Skeletal muscle cell (primary cell): ENCODE measurements at regions not wholly inside any gene's neighbourhood (a gene's known extent, or its start where the extent isn't known, plus 50 kb on each side); places are given as distances from the start of the nearest gene placed in this dataset.

Experiments
- DNase-seq: peaks from one replicate; pipeline ENCODE4 v3.0.0-alpha.2; 2010; ENCODE audit warnings: low read depth
- H3K4me3 ChIP-seq: 2 replicates; pipeline ENCODE4 v1.5.1; 2011; ENCODE audit warnings: low read depth, mild to moderate bottlenecking, control low read depth, low read length, moderate library complexity

DNA sequence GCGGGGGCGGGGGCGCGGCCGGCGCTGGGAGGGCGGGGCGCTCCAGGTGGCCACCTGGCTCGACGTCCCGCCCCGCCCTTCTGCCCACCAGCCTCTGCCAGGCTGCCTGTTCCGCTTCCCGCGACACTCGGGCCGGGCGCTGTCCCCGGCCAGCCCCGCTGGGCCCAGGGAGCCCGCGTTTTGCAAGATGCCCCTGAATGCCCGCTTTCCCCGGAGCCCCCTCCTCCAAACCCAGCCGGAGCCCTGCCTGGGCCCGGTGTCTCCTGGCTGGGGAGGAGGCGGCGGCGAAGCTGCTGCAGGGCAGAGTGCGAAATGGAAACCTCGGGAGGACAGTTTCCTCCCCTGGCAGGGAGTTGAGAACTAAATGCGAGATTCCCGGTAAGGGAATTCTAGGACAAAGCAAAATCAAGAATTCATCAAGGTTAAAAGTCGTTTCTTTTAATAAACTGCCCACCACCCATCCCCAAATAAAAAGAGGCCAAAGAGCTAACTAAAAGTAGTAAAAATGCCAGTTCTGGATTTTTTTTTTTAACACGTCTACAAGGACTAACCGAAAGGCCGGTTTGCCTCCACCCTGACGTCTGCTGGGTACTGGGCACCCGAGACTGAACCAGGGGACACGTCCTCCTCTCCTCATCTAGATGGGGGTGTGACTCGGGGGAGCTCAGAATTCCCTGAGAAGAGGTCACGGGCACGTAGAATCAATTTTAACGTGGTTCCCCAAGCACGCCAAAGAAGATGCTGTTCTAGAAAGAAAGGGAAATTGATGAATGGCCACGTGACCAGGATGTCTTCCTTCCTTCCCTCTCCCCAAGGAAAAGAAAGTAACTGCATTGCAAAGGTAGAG lies 200.4 kb upstream of the NFE2L3 start:
- H3K4me3 ChIP-seq, result peak overlapping the region; percentile 63
- DNase-seq, result no peak

DNA sequence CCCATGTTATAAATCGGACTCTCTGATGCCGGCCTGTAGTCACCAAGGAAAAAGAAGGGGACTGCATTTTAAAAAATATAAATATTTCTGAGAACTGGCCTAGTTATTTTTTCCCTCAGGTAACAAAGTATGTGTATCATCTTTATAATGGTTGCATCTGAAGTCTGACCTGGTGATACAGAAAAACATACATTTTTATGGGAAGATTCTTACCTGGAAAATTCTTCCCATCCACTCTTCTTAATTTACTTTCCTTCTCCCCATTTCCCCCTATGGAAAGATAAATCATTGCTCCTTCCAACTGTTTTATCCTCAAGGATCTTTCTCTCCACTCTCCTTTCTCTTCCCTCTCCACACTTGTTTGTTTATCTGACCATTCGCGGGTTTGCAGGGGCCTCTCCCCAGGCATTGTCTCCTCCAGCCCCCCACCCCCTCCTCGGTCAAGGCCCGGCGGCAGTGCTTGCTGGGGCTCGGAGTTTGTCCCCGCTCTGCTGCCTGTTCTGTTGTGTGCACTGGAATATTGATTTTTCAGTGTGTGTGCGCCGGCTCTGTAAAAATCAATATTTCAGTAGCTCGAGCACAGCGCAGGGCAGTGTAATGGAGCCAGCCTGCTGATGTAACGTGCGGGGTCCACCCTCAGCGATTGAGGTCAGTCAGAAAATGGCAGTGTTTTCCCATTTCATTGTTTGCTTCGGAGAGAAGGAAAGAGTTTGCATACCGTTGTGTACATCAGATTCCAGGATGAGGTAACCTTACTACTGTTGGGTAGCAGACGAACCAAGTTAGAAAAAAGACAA lies 199.5 kb upstream of the NFE2L3 start:
- H3K4me3 ChIP-seq, result no peak overlapping the region
- DNase-seq, result no peak

DNA sequence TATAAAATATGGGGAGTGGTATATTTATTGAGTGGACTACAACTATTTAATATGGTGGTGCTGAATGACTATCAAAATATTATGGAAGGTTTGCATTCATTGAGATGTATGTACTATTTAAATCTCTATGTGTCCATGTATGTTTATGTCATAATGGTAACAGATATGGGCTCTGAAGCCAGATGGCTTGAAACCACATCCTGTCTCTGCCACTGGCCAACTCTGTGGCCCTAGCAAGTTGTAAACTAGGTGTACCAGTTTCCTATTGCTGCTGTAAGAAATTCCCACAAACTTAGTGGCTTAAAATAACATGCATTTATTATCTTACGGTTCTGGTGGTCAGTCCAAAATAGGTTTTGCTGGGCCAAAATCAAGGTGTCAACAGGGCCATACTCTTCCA lies 198.1 kb upstream of the NFE2L3 start:
- DNase-seq, result no peak
- H3K4me3 ChIP-seq, result no peak overlapping the region

- DNase-seq, result no peak
- H3K4me3 ChIP-seq, result no peak overlapping the region
These were observed 197.6 kb upstream of the NFE2L3 start for GRCh38 chr7:25954395-25954794.

DNA sequence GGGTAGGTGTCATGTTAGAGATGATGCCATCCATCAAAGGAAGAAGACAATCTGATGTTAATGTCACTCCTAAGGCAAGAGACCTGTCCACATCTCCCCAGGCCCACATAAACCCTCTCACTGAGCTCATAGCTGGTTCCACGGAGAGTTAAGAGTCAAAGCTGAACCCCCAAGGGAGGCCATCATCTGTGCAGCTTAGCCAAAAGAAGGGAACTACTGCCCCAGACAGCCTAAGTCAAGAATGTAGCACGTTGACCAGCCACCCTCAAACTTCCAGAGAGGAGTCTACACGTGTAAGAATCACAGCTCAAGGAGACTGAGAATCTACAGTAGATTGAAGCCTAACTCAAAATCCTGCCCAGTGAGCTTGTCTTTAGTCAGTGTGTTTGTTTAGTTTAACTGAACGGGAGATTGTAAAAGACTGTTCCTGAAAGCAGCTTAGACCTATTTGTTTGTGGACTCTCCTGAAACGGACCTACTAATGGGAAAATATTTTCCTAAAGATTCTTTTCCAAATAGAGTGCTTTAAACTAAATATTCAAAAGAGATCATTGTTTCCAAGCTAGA lies 192.7 kb upstream of the NFE2L3 start:
- no peak overlapping the region for H3K4me3 ChIP-seq
- no peak for DNase-seq

- no peak overlapping the region for H3K4me3 ChIP-seq
- no peak for DNase-seq
These were observed 188.3 kb upstream of the NFE2L3 start for GRCh38 chr7:25963733-25964132.

GRCh38 chr7:25964483-25964991 lies 187.5 kb upstream of the NFE2L3 start:
- no peak for DNase-seq
- H3K4me3 ChIP-seq, result no peak overlapping the region

DNA sequence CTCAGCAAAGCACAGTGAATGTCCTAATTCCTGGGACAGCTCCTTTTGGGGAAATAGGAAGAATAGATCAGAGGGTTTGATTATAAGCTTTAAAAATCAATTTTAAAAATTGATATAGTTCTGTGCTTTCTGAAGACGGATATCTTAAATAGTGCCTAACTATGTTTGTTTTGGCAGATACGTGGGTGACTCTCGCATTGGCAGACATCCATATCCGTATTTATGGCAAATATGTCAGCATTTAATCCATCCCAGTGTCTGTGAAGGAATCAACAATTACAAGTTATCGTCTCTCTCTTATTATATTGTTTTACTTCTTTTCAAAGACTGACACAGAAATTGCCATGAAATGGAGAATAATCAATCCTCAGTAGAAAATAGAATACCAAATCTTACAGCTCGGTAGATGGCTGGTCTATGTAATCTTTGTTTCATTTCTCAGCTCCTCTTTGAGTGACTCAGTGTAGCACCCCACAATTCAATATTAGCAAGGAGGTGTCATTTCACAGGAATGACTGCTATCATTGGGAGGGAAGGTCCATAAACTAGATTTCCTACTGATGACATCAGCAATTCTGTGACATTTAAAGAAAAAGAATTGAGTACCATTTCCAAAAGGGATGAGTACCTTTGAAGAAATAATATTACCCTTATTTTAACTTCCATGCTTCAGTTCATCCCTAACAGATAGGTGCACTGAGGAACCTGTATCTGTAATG lies 186.4 kb upstream of the NFE2L3 start:
- DNase-seq, result no peak

GRCh38 chr7:25966469-25966868 lies 185.5 kb upstream of the NFE2L3 start:
- DNase-seq, result no peak
- no peak overlapping the region for H3K4me3 ChIP-seq

More for the DNA sequence above, 186.4 kb upstream of the NFE2L3 start:
- H3K4me3 ChIP-seq, result no peak overlapping the region

DNA sequence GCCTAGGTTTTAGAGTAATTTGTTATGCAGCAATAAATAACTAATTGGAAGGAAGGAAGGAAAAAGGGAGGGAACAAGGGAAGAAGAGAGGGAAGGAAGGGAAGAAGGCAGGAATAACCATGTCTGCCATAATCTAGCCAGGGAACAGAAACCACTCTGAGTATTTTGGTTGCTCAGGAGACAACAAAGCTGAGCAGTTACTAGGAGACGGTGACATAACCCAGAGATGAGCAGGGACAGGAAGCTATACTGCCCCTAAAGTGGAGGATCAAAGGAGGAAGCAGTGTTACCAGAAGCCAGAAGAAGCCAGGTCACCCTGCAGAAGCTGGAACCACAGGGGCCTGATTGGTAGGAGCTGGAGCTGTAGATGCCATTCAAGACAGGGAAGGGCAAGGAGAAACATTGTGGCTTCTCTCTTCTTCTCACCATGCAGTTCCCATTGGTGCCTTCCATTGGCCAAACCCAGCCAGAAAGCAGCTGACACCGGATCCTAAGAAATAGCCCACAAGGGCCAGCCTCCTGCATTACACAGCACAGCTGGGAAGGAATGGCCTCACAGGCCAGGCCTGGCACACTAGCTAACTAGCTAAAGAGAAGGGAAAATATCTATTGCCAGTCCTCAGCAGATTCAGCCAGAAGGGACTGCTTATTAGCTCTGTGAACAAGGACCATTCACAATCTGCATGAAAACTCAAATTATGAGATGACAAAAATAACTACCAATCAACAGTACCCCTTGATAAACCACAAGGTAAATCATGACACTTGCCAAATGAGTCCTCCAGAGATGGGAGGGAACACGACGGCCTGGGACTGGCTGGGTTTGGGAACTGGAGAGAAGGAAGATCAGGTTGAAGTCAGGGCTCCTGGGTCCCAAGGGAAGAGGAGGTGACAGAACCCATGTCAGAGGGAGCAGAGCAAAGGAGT lies 184.5 kb upstream of the NFE2L3 start:
- no peak for DNase-seq
- H3K4me3 ChIP-seq, result no peak overlapping the region

- no peak for DNase-seq
- H3K4me3 ChIP-seq, result no peak overlapping the region
These were observed 183.6 kb upstream of the NFE2L3 start for GRCh38 chr7:25968205-25968993.

GRCh38 chr7:25970356-25970755 lies 181.6 kb upstream of the NFE2L3 start:
- H3K4me3 ChIP-seq, result no peak overlapping the region
- DNase-seq, result no peak

DNA sequence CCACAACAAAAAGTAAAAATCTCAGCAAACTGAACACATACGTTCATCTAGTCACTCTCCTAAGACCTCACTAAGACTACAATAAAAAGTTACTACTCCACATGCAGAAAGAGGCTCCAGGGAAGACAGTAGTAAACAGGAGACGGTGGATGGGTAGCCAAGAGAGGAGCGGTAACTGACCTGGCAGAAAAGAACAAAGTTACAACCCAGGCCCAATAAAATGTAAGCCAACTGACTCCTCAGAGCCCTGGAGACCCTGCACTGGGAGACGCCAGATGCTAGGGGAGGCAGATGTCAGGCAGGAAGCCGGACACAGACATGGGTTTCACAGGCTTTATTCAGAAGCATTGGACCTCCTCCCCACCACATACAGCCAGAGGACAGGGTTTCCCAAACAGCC lies 181.1 kb upstream of the NFE2L3 start:
- no peak for DNase-seq
- no peak overlapping the region for H3K4me3 ChIP-seq

GRCh38 chr7:25976630-25977029 lies 175.4 kb upstream of the NFE2L3 start:
- H3K4me3 ChIP-seq, result no peak overlapping the region
- no peak for DNase-seq

- H3K4me3 ChIP-seq, result no peak overlapping the region
- DNase-seq, result no peak
These were observed 173.5 kb upstream of the NFE2L3 start for GRCh38 chr7:25978466-25978865.

- DNase-seq, result no peak
- H3K4me3 ChIP-seq, result no peak overlapping the region
These were observed 172.4 kb upstream of the NFE2L3 start for GRCh38 chr7:25979605-25980004.

- no peak overlapping the region for H3K4me3 ChIP-seq
- no peak for DNase-seq
These were observed 169.3 kb upstream of the NFE2L3 start for GRCh38 chr7:25982684-25983083.

GRCh38 chr7:25985196-25985595 lies 166.8 kb upstream of the NFE2L3 start:
- H3K4me3 ChIP-seq, result no peak overlapping the region
- DNase-seq, result no peak
